Endothelial cell of umbilical vein (primary cell): ENCODE measurements at regions not wholly inside any gene's neighbourhood (a gene's known extent, or its start where the extent isn't known, plus 50 kb on each side); places are given as distances from the start of the nearest gene placed in this dataset.

Source experiments
- BruUV-seq: library from RNA; stranded (reverse); fragments of 400-500 nt; replicated peaks from 2 replicates; lab custom pipeline; 2021; lab: Mats Ljungman, UMichigan
- CTCF ChIA-PET: fragments of 300-600, 350-600 bp; sonication (Branson Sonifier 250); formaldehyde crosslinking; loops from one replicate; lab custom pipeline; 2021; ENCODE audit warnings: antibody characterized with exemption, inconsistent platforms; lab: Charles Lee
- POLR2A ChIA-PET: fragments of 300-600, 350-600 bp; sonication (Branson Sonifier 250); formaldehyde crosslinking; loops from one replicate; lab custom pipeline; 2021; ENCODE audit warnings: antibody characterized with exemption, inconsistent platforms; lab: Charles Lee
- DNase-seq: peaks from one replicate; pipeline ENCODE4 v3.0.0-alpha.2; 2011; ENCODE audit warnings: low read depth, low spot score
- FAIRE-seq: peaks from 2 replicates; lab custom pipeline; 2011; peaks lifted over from hg19 to GRCh38; lab: Jason Lieb, UNC
- H2AFZ ChIP-seq: 2 replicates; pipeline ENCODE4 v1.6.0; 2012; ENCODE audit warnings: low read depth, low read length, control low read depth, inconsistent platforms
- H3K27ac ChIP-seq: 2 replicates; pipeline ENCODE4 v1.5.1; 2011; ENCODE audit warnings: low read depth, mild to moderate bottlenecking, control low read depth, low read length, moderate library complexity; ENCODE audit not compliant: insufficient read depth
- H3K27me3 ChIP-seq, 2 experiments: 2 replicates each; pipeline versions ENCODE4 v1.6.0 to v1.6.1; 2011; ENCODE audit warnings: low read length in 2 of 2, mixed read lengths in 1 of 2; ENCODE audit not compliant: control insufficient read depth in 2 of 2, insufficient read depth in 2 of 2
- H3K36me3 ChIP-seq, 2 experiments: 2 replicates in 1 of 2; 3 replicates in 1 of 2; pipeline ENCODE4 v1.5.1; 2011; ENCODE audit warnings: low read length in 2 of 2, mild to moderate bottlenecking in 1 of 2, moderate library complexity in 1 of 2; ENCODE audit not compliant: control insufficient read depth in 2 of 2, insufficient read depth in 2 of 2; ENCODE audit errors: extremely low read depth in 1 of 2
- H3K4me1 ChIP-seq: 3 replicates; pipeline ENCODE4 v1.5.1; 2011; ENCODE audit warnings: mild to moderate bottlenecking, low read length; ENCODE audit not compliant: control insufficient read depth, insufficient read depth; ENCODE audit errors: extremely low read depth
- H3K4me2 ChIP-seq: 2 replicates; pipeline ENCODE4 v1.6.1; 2011; ENCODE audit warnings: low read length, control low read depth, mixed read lengths; ENCODE audit not compliant: insufficient read depth
- H3K4me3 ChIP-seq, 3 experiments: fragments of 200-600 bp in 1 of 3; sonication (generic), shearing (Covaris generic) in 1 of 3; replicated peaks in 1 of 3; 2 replicates each; pipeline ENCODE4 v1.5.1; 2011 to 2016; ENCODE audit warnings: control low read depth in 3 of 3, low read length in 3 of 3, mild to moderate bottlenecking in 2 of 3, inconsistent platforms in 1 of 3, low read depth in 1 of 3, moderate library complexity in 1 of 3; ENCODE audit not compliant: insufficient read depth in 1 of 3
- H3K79me2 ChIP-seq: 2 replicates; pipeline ENCODE4 v1.6.0; 2012; ENCODE audit warnings: low read length, inconsistent platforms; ENCODE audit not compliant: control insufficient read depth, insufficient read depth
- H3K9ac ChIP-seq: replicated peaks from 2 replicates; pipeline ENCODE3; 2011; ENCODE audit warnings: low read length, control low read depth; ENCODE audit not compliant: insufficient read depth; ENCODE audit errors: extremely low read depth
- H3K9me1 ChIP-seq: replicated peaks from 3 replicates; pipeline ENCODE4 v1.6.0; 2011; ENCODE audit warnings: mild to moderate bottlenecking, low read length; ENCODE audit not compliant: control insufficient read depth, insufficient read depth; ENCODE audit errors: extremely low read depth
- H3K9me3 ChIP-seq: replicated peaks from 2 replicates; pipeline ENCODE4 v1.5.1; 2012; ENCODE audit warnings: low read length, inconsistent platforms; ENCODE audit not compliant: control insufficient read depth, insufficient read depth
- H4K20me1 ChIP-seq: replicated peaks from 2 replicates; pipeline ENCODE3; 2011; ENCODE audit warnings: mild to moderate bottlenecking, low read length; ENCODE audit not compliant: control insufficient read depth, insufficient read depth; ENCODE audit errors: extremely low read depth
- CTCF ChIP-seq, 2 donors: IDR thresholded peaks; 1 replicate in 1 of 2; 2 replicates in 1 of 2; pipeline ENCODE4 v1.5.1; 2011; ENCODE audit warnings: low read length in 2 of 2, mild to moderate bottlenecking in 2 of 2, moderate library complexity in 2 of 2, control low read depth in 1 of 2, inconsistent platforms in 1 of 2, low read depth in 1 of 2; ENCODE audit not compliant: insufficient read depth in 1 of 2; ENCODE audit errors: extremely low read depth in 1 of 2
- EZH2 ChIP-seq: IDR thresholded peaks from 2 replicates; pipeline ENCODE4 v1.6.1; 2012; ENCODE audit warnings: borderline replicate concordance, low read depth, mild to moderate bottlenecking, moderate library complexity, low read length, inconsistent platforms; ENCODE audit not compliant: severe bottlenecking
- FOS ChIP-seq: IDR thresholded peaks from 2 replicates; pipeline ENCODE4 v1.6.1; 2011; ENCODE audit warnings: mild to moderate bottlenecking, low read length, moderate library complexity, borderline replicate concordance; ENCODE audit not compliant: insufficient read depth
- GATA2 ChIP-seq: IDR thresholded peaks from 2 replicates; pipeline ENCODE4 v1.7.0; 2011; ENCODE audit warnings: low read depth, mild to moderate bottlenecking, moderate library complexity, mixed read lengths, low read length; ENCODE audit not compliant: insufficient read length, insufficient read depth
- JUN ChIP-seq: IDR thresholded peaks from 2 replicates; pipeline ENCODE4 v1.6.1; 2011; ENCODE audit warnings: borderline replicate concordance, low read depth; ENCODE audit not compliant: insufficient read length, insufficient read depth
- MAX ChIP-seq: IDR thresholded peaks from 2 replicates; pipeline ENCODE4 v1.6.1; 2011; ENCODE audit not compliant: insufficient read depth, insufficient read length
- MYC ChIP-seq: IDR thresholded peaks from one replicate; pipeline ENCODE4 v1.6.1; 2011; ENCODE audit warnings: mild to moderate bottlenecking, low read depth, low read length
- POLR2A ChIP-seq: IDR thresholded peaks from 2 replicates; pipeline ENCODE4 v1.6.1; 2012; ENCODE audit warnings: low read depth, mild to moderate bottlenecking, control low read depth, low read length
- POLR2AphosphoS5 ChIP-seq: IDR thresholded peaks from 2 replicates; pipeline ENCODE4 v1.6.1; 2012; ENCODE audit warnings: low read depth, mild to moderate bottlenecking, control low read depth, low read length, moderate library complexity; ENCODE audit not compliant: insufficient read depth
- dilution Hi-C: fragments of 300-500 bp; cut with MboI; formaldehyde crosslinking; loops from one replicate; pipeline ENCODE4 v1.15.0; 2019; ENCODE audit warnings: low sequenced_read_pairs; ENCODE audit not compliant: extremely low pct_ligation_motif_present
- intact Hi-C: fragments of 100-400 bp; cut with micrococcal nuclease; formaldehyde crosslinking; loops from one replicate; pipeline ENCODE4 v1.10.0; 2022

- DNase-seq: no peak
- no peaks in the 10 kb centered on the region for H4K20me1 ChIP-seq
- ChIA-PET CTCF (no interaction called here), POLR2A (no interaction called here)
- H2AFZ ChIP-seq: no peak overlapping the region
- H3K79me2 ChIP-seq: no peaks in the 10 kb centered on the region
- FAIRE-seq: no peak
- no peak overlapping the region for H3K4me2 ChIP-seq
- no TSS peak for BruUV-seq
- H3K9me3 ChIP-seq: no peaks in the 10 kb centered on the region
- no peaks in the 10 kb centered on the region for H3K9me1 ChIP-seq
- no peaks in the 10 kb centered on the region for H3K36me3 ChIP-seq
- no peaks in the 10 kb centered on the region for H3K4me1 ChIP-seq
- dilution Hi-C loops (no loop called here), intact Hi-C loops (no loop called here)
- no peaks in the 10 kb centered on the region for H3K27me3 ChIP-seq
- no peak overlapping the region for H3K27ac ChIP-seq
- no peak overlapping the region for H3K9ac ChIP-seq
- TF ChIP-seq JUN: no peak
- no peak for TF ChIP-seq CTCF (IDR thresholded peaks at IDR 0.05; ENCODE audit: extremely low read depth in 1 of 2, insufficient read depth in 1 of 2, low read depth in 1 of 2, low read length in 2 of 2)
- no peak for TF ChIP-seq GATA2
- TF ChIP-seq MYC: no peak
- no peak for TF ChIP-seq FOS
- TF ChIP-seq POLR2AphosphoS5: no peak
- TF ChIP-seq MAX: no peak
- TF ChIP-seq EZH2: no peak
- no peak for TF ChIP-seq POLR2A
- no peak overlapping the region for H3K4me3 ChIP-seq
Measured at GRCh38 chr3:76756577-76756976, 283.3 kb upstream of the ROBO2 start.
